ENCODE measurements at regions not wholly inside any gene's neighbourhood (a gene's known extent, or its start where the extent isn't known, plus 50 kb on each side); places are given as distances from the start of the nearest gene placed in this dataset.
"Not testable (repeated sequence)": the region's sequence is repeated elsewhere in the genome, so short reads cannot be mapped to it uniquely, and the experiment has no call there.

DNA sequence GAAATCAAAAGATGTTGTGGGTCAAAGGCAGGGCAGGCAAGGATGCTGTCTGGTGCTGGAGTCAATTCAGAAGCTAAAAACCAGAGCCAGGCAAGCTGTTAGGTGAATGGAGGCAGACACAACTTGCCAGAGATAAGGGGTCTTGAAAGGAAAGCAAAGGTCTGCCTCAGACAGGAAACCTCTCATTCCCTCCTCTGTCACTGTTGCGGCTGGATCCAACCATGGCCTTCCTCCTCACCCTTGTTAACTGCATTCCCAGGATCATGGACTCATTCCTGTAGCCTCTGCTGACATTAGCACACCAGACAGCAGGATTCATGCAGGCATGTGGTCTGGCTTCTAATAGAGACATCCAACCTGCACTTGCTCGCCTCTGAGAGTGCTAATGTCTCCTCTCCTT is 186.7 kb upstream of the HS3ST3A1 start:
- no peak for DNase-seq

GRCh38 chr17:13792314-13792713 is 190.6 kb upstream of the HS3ST3A1 start:
- DNase-seq: no peak

DNA sequence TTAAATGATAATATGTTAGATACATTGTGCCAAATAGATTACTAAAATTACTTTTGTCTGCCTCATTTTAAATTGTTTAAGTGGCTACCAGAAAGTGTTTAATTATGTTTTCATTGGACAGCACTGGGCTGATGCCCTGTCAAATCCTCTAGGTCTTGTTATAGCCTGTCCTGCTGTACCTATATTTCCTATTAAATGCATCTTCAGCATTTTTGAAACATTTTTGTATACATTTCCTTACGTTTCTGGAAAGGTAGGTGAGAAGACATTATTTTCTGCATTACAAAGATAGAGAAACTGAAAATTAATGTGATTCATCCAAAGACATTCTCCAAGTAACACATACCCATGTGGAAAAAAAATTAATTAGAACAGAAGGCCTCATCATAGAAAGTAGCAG is 192.2 kb upstream of the HS3ST3A1 start:
- DNase-seq: no peak

DNA sequence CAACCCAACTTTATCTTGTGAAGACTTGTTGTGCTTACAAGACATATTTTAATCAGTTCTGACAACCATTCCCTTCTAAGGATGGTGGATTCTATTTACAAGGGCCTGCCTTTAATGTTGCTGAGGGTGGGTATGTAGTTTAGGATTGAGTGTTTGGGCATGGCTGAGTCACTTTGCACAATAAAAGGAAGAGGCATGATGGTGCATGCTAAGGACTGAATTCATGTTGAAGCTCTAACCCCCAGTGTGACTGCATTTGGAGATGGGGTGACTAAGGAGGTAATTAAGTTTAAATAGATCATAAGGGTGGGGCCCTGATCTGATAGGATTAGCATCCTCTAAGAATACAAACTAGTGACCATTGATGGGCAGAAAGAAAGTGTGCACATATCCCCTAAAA is 196.1 kb upstream of the HS3ST3A1 start:
- no peak for DNase-seq

- no peak for DNase-seq
Observed at GRCh38 chr17:13806092-13806491, 204.4 kb upstream of the HS3ST3A1 start.

- DNase-seq: no peak
Observed at GRCh38 chr17:13807103-13807502, 205.4 kb upstream of the HS3ST3A1 start.

DNA sequence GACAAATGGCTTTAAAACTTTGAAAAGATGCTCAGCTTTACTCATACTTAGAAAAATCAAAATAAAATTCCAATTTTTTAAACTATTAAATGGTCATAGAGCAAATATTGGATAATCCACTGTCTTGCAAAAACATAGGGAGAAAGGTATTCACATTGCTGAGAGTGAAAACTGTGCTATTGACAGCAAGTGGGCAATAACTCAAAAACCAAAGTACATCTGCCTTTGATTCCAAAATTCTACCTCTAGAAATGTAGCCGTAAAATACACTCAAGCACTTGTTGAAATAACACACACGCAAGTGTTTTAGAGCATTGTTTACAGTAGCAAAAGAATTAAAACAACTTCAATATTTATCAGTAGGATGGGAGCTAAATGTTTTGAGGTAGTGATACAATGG is 210.6 kb upstream of the HS3ST3A1 start:
- DNase-seq: no peak

DNA sequence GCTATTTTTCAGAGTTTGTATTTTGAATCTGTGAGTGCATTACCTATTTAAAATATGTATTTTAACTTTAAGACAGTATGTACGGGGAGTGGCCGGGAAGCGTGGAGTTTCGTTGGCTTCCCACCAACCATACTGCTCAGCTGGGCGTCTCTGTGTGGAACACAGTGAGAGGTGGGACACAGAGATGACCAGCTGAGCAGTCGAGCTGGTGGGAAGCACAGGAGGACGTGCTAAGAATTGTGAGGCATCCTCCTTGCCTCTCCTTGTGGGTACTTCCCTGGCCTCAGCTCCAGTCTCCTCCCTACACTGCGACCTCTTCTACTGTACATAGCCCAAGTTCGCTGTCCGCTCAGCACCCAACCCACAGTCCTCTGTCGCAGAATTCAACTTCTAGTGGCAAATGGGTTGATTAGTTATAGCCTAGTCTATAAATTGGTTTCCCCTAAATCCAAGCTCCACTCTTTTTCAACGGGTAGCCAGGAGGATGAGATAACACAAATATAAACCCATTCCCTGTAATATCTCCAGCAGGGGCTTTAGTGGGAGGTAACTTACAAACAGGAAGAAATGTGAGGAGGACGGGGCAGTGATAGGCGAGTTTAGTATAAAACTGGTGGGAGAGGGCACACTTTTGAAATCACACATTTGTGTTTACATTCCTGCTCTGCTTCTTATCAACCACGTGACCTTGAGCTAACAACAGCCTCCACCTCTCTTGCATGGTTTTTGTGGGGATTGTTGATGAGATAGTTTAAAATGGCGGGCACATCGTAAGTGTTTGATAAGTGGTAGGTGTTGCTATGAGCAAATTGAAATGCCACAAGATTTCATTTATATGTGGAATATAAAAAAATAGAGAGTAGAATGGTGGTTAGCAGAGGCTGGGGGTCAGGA is 211.9 kb upstream of the HS3ST3A1 start:
- no peak for DNase-seq

- no peak for DNase-seq
Observed at GRCh38 chr17:13822700-13823099, 221.0 kb upstream of the HS3ST3A1 start.

- DNase-seq: no peak
Observed at GRCh38 chr17:13825526-13826040, 223.9 kb upstream of the HS3ST3A1 start.

GRCh38 chr17:13827118-13827517 is 225.4 kb upstream of the HS3ST3A1 start:
- no peak for DNase-seq

GRCh38 chr17:13833921-13834320 is 232.2 kb upstream of the HS3ST3A1 start:
- DNase-seq: no peak

GRCh38 chr17:13835151-13835550 is 233.4 kb upstream of the HS3ST3A1 start:
- no peak for DNase-seq

DNA sequence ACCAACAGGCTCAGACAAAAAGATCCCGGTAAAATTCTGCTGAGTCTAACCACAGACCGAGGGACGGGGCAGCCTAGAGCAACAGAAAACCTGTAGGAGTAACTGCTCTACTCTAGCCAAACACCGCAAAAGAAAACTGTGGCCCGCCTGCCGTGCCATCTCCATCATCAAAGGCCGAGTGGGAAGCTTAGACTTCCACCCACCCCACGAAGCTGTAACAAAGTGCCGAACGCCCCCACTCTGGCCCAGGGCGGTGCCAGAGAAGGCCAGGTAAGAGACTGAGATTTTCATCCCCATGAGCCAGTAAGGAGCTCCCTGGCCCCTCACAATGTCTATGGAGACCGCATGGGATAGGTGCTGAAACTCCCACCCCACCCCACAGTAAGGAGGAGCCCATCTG is 231.9 kb upstream of the COX10 start:
- no peak for DNase-seq

- DNase-seq: no peak
Observed at GRCh38 chr17:13840254-13840653, 229.1 kb upstream of the COX10 start.

DNA sequence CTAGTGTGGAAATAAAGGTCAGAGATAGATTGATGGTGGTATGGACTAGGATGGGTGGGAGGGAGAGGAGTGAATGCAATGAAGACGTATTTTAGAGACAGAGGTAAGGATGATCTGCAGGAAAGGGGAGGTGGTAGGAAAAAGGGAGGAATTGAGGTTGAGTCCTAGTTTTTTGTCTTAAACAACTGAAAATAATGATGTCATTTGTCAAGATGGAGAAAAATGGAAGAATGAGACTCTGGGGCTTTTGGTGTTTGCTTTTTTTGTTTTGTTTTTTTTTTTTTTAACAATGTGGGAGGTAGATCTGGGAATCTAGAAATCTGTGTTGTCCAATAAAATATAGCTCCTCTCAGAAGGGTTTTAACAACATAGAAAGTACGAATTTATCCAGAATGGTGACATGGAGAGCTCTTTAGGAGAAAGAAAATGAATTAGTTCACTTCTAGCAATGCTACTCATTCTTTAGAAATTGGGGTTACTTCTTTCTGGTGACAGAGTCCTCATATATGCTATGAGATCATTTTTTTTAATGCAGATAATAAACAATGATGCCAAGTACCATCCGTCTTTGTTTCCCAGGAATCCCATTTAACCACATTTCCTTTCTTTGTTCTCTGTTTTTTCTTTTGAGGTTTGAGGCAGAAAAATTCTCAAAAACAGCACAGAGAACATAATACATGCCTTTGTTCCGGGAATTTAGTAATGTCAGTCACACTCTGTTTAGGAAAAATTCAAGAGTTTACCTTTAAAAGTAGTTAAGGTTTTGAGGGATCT is 225.3 kb upstream of the COX10 start:
- no peak for DNase-seq

GRCh38 chr17:13851889-13852288 is 217.4 kb upstream of the COX10 start:
- DNase-seq: no peak

DNA sequence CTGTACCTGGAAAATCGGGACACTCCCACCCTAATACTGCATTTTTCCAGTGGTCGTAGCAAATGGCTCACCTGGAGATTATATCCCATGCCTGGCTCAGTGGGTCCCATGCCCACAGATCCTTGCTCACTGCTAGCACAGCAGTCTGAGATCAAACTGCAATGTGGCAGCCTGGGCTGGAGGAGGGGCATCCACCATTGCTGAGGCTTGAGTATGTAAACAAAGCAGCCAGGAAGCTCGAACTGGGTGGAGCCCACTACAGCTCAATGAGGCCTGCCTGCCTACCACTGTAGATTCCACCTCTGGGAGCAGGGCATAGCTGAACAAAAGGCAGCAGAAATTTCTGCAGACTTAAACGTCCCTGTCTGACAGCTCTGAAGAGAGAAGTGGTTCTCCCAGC is 213.6 kb upstream of the COX10 start:
- DNase-seq: not testable (repeated sequence)

GRCh38 chr17:13862346-13862745 is 207.0 kb upstream of the COX10 start:
- no peak for DNase-seq

DNA sequence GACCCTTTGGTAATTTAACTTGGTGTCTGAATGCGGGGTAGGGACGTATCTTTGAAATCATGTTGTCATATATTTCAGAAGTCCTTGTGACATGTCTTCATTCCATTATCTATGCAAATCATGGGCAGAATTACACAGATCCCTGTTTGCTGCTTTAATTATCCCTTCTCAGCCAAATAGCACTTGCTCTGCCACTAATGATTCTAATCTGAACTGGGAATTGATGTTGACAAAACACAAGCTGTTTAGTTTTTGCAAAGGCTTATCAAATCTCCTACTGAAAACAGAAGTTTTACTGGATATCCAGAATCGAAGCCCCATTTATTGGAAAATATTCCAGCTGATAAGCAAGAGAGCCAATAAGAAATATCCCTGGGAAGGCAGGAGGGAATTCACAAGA is 205.9 kb upstream of the COX10 start:
- DNase-seq: no peak

GRCh38 chr17:13864521-13864920 is 204.8 kb upstream of the COX10 start:
- no peak for DNase-seq

- DNase-seq: no peak
Observed at GRCh38 chr17:13865650-13866049, 203.7 kb upstream of the COX10 start.

DNA sequence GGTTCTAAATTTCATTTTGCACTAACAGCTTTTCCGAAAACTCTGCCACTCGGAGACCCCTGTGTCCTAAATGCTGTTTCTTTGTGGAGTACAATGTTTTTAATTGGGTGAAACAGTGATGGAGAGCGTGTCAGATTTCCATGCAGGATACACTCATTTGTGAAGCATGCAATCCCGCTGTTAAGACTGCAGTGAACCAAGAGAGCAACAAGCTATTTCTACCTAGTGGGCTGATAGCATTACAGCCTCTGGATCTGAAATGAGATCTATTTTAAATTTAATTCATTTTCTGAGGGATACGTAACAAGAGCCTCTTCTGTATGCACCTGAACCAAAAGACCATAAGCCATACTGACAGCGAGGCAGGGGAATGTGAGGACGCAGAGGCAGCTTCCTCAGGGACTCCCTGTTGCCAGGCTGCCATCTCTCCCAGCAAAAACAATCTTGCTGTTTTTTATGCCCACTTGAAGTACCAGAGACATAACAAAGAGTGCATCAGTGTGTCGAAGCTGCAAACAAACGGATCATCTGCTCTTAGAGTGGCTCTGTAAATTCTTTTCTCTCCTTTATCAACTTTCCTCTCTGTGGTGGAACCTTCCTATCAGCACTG is 199.9 kb upstream of the COX10 start:
- DNase-seq: no peak

GRCh38 chr17:13871261-13871660 is 198.0 kb upstream of the COX10 start:
- DNase-seq: no peak

Data from stimulated activated naive CD4-positive, alpha-beta T cell (primary cell).